ENCODE measurements at regions not wholly inside any gene's neighbourhood (a gene's known extent, or its start where the extent isn't known, plus 50 kb on each side); places are given as distances from the start of the nearest gene placed in this dataset.

DNA sequence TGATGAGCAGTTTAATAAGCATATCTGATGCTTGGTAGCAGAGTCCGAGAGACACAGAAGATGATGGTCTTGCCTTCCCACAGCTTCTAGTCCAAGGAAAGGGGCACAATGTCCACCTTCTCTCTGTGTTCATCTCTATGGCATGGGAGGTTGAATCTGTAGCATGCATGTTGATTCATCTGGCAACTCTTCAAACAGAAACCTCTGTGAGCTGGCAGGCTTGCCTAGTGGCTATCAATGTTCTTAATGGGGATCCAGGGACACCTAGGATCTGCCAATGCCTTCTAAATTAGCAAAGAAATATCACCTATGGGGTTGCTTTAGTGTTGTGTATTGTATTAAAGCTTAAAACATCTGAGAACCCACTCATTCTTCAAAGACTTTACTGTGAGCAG, 170.8 kb downstream of the INO80D start:
- ChIA-PET POLR2A (no interaction called here), CTCF (no interaction called here)
- Histone ChIP-seq H3K4me3 (ENCODE audit: low read depth, low read length) (no peak overlapping the region), H3K9me3 (ENCODE audit: control insufficient read depth, insufficient read depth, low read length) (no peaks in the 10 kb centered on the region), H3K27ac (ENCODE audit: low read depth, low read length) (no peak overlapping the region), H3K27me3 (ENCODE audit: control insufficient read depth, insufficient read depth, low read length) (peaks cover 22% of the 10 kb centered on the region)
- TF ChIP-seq CTCF (IDR thresholded peaks at IDR 0.05; ENCODE audit: low read depth, low read length), result no peak
- no peak for DNase-seq (ENCODE audit: low read depth, low spot score)

GRCh38 chr2:205914213-205915129, 171.5 kb downstream of the INO80D start:
- H3K27me3 ChIP-seq (ENCODE audit: control insufficient read depth, insufficient read depth, low read length), result peaks cover 25% of the 10 kb centered on the region
- ChIA-PET POLR2A (no interaction called here), CTCF (no interaction called here)
- no peaks in the 10 kb centered on the region for H3K9me3 ChIP-seq (ENCODE audit: control insufficient read depth, insufficient read depth, low read length)
- no peak overlapping the region for H3K4me3 ChIP-seq (ENCODE audit: low read depth, low read length)
- H3K27ac ChIP-seq (ENCODE audit: low read depth, low read length), result no peak overlapping the region
- DNase-seq (ENCODE audit: low read depth, low spot score), result no peak
- TF ChIP-seq CTCF (IDR thresholded peaks at IDR 0.05; ENCODE audit: low read depth, low read length), result no peak

GRCh38 chr2:205913668-205914067, 172.3 kb downstream of the INO80D start:
- no peak overlapping the region for H3K4me3 ChIP-seq (ENCODE audit: low read depth, low read length)
- CTCF ChIA-PET, result no interaction called here
- POLR2A ChIA-PET, result no interaction called here

DNA sequence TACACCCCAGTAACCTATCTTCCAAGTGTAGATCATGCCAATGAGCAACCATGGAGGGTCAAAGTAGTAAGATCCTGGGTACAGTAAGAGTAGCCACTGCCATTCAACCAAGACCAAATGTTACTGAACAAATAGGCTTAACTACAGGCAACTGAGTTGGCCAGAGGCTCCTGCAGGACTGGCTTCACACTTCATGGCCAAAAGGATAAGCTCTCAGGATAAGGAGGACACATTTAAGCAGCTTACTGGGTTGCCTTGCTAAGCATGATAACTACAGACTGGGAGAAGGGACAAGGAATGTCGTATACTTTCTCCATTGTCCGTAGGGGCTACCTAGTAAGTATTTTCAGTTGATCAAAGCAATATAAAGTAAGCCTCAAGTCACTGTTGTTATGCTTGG, 174.7 kb downstream of the INO80D start:
- H3K27me3 ChIP-seq (ENCODE audit: control insufficient read depth, insufficient read depth, low read length), result peaks cover 33% of the 10 kb centered on the region
- ChIA-PET POLR2A (no interaction called here), CTCF (interaction anchor here (1.4 kb wide), 1 partner anchor 15 kb away, joined by 4 read pairs; no protein-coding TSS in a partner anchor)
- no peak overlapping the region for H3K27ac ChIP-seq (ENCODE audit: low read depth, low read length)
- TF ChIP-seq CTCF (IDR thresholded peaks at IDR 0.05; ENCODE audit: low read depth, low read length), result no peak
- no peak for DNase-seq (ENCODE audit: low read depth, low spot score)
- no peak overlapping the region for H3K4me3 ChIP-seq (ENCODE audit: low read depth, low read length)
- H3K9me3 ChIP-seq (ENCODE audit: control insufficient read depth, insufficient read depth, low read length), result no peaks in the 10 kb centered on the region; the same call in 1 of the 2 replicates

More at GRCh38 chr2:205913668-205914067, 172.3 kb downstream of the INO80D start:
- no peak for DNase-seq (ENCODE audit: low read depth, low spot score)
- Histone ChIP-seq H3K9me3 (ENCODE audit: control insufficient read depth, insufficient read depth, low read length) (no peaks in the 10 kb centered on the region), H3K27ac (ENCODE audit: low read depth, low read length) (no peak overlapping the region), H3K27me3 (ENCODE audit: control insufficient read depth, insufficient read depth, low read length) (peaks cover 26% of the 10 kb centered on the region)
- no peak for TF ChIP-seq CTCF (IDR thresholded peaks at IDR 0.05; ENCODE audit: low read depth, low read length)

DNA sequence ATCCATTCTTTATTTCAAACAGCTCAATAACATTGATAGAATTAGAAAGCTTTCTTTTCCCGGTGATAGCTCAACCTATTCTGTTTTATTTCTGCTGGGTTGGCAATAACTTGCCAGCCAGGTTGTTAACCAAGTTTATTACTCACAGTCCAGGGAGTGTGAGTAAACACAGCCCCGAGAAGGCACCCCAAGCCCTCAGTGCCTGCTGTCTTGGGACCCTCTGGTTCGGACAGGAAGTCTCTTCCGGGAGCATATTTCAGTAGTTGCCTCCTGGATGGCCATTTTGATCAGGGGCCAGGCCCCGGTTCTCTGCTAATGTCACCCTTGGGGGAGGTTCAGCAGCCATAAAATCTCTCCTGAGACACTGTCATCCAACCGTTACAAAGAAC, 176.8 kb downstream of the INO80D start:
- CTCF ChIA-PET, result interaction anchor here (1.1 to 2.8 kb wide), 4 partner anchors 16 to 141 kb away, joined by 3 to 18 read pairs (median 6); no protein-coding TSS in a partner anchor
- Histone ChIP-seq H3K27ac (ENCODE audit: low read depth, low read length) (no peak overlapping the region), H3K4me3 (ENCODE audit: low read depth, low read length) (no peak overlapping the region), H3K9me3 (ENCODE audit: control insufficient read depth, insufficient read depth, low read length) (no peaks in the 10 kb centered on the region; the same call in 1 of the 2 replicates), H3K27me3 (ENCODE audit: control insufficient read depth, insufficient read depth, low read length) (peaks cover 29% of the 10 kb centered on the region)
- POLR2A ChIA-PET, result no interaction called here
- no peak for DNase-seq (ENCODE audit: low read depth, low spot score)
- TF ChIP-seq CTCF (IDR thresholded peaks at IDR 0.05; ENCODE audit: low read depth, low read length), result no peak
